K562 (cell line): ENCODE measurements at regions not wholly inside any gene's neighbourhood (a gene's known extent, or its start where the extent isn't known, plus 50 kb on each side); places are given as distances from the start of the nearest gene placed in this dataset.

Experiments used
- ATAC-seq: fragments of 200-7000 bp; cut with Tn5 transposase; 3 replicates; pipeline ENCODE4 v1.9.1; 2020; ENCODE audit warnings: moderate library complexity
- BruUV-seq: library from RNA; stranded (reverse); fragments of 400-500 nt; replicated peaks from 2 replicates; lab custom pipeline; 2021; lab: Mats Ljungman, UMichigan
- CTCF ChIA-PET: fragments of 300-600 bp; formaldehyde crosslinking; extraction: SDS; loops from one replicate; lab custom pipeline; 2021; ENCODE audit warnings: low intra/inter-chr PET ratio; lab: Yijun Ruan, JAX
- POLR2A ChIA-PET: fragments of 300-600, 350-650 bp; sonication (Branson Sonifier 250); formaldehyde crosslinking; extraction: SDS; loops from one replicate; lab custom pipeline; 2021; ENCODE audit warnings: antibody characterized with exemption, inconsistent platforms; lab: Yijun Ruan, JAX
- DNase-seq, 4 experiments: peaks; one replicate each; pipeline versions ENCODE4 v3.0.0 to v3.0.0-alpha.2; 2011 to 2018; ENCODE audit warnings: low spot score in 3 of 4, mixed read lengths in 3 of 4; ENCODE audit errors: extremely low read depth in 1 of 4
- FAIRE-seq: peaks from 2 replicates; lab custom pipeline; 2011; peaks lifted over from hg19 to GRCh38; lab: Jason Lieb, UNC
- H2AFZ ChIP-seq: 2 replicates; pipeline ENCODE4 v1.6.0; 2011; ENCODE audit warnings: low read depth, low read length, control low read depth, inconsistent platforms
- H3K27ac ChIP-seq: fragments of 200-600 bp; 3 replicates; pipeline ENCODE4 v1.8.0; 2011; ENCODE audit warnings: low read depth, mild to moderate bottlenecking, control low read depth, inconsistent platforms, low read length, moderate library complexity, mixed read lengths; ENCODE audit errors: extremely low read depth
- H3K27me3 ChIP-seq, 2 experiments: fragments of 300-600 bp in 1 of 2; 2 replicates in 1 of 2; 3 replicates in 1 of 2; pipeline versions ENCODE4 v1.6.0 to v1.8.0; 2011; ENCODE audit warnings: inconsistent platforms in 2 of 2, low read length in 2 of 2, mild to moderate bottlenecking in 1 of 2, mixed read lengths in 1 of 2, moderate library complexity in 1 of 2; ENCODE audit not compliant: control insufficient read depth in 2 of 2, insufficient read depth in 2 of 2
- H3K36me3 ChIP-seq: fragments of 300-600 bp; 3 replicates; pipeline ENCODE4 v1.8.0; 2011; ENCODE audit warnings: mild to moderate bottlenecking, low read length, inconsistent platforms; ENCODE audit not compliant: control insufficient read depth, insufficient read depth
- H3K4me1 ChIP-seq, 2 experiments: fragments of 200-600 bp in 1 of 2; replicated peaks in 1 of 2; 2 replicates in 1 of 2; 3 replicates in 1 of 2; pipeline versions ENCODE4 v1.5.1 to v1.8.0; 2011; ENCODE audit warnings: inconsistent platforms in 2 of 2, low read length in 2 of 2, mild to moderate bottlenecking in 1 of 2, mixed read lengths in 1 of 2, moderate library complexity in 1 of 2; ENCODE audit not compliant: control insufficient read depth in 2 of 2, insufficient read depth in 2 of 2
- H3K4me2 ChIP-seq: 2 replicates; pipeline ENCODE4 v1.6.1; 2011; ENCODE audit warnings: low read length, control low read depth, inconsistent platforms, mixed read lengths; ENCODE audit not compliant: insufficient read depth
- H3K4me3 ChIP-seq: fragments of 200-600 bp; sonication (generic), shearing (Covaris generic); 2 replicates; pipeline ENCODE4 v1.5.1; 2016; ENCODE audit warnings: control low read depth, inconsistent platforms
- H3K79me2 ChIP-seq: fragments of 200-600 bp; 3 replicates; pipeline ENCODE4 v1.8.0; 2011; ENCODE audit warnings: low read length, inconsistent platforms; ENCODE audit not compliant: control insufficient read depth, insufficient read depth
- H3K9ac ChIP-seq, 2 experiments: 2 replicates each; pipeline versions ENCODE4 v1.6.0 to v1.6.1; 2011; ENCODE audit warnings: low read depth in 2 of 2, low read length in 2 of 2, control low read depth in 1 of 2, inconsistent platforms in 1 of 2, mild to moderate bottlenecking in 1 of 2, mixed read lengths in 1 of 2; ENCODE audit not compliant: insufficient read depth in 1 of 2
- H3K9me1 ChIP-seq: one replicate; pipeline ENCODE4 v1.6.0; 2011; ENCODE audit warnings: inconsistent platforms, mild to moderate bottlenecking, low read length, moderate library complexity; ENCODE audit not compliant: control insufficient read depth, insufficient read depth
- H3K9me3 ChIP-seq: replicated peaks from 2 replicates; pipeline ENCODE4 v1.5.1; 2011; ENCODE audit warnings: low read depth, low read length, inconsistent platforms; ENCODE audit not compliant: control insufficient read depth, insufficient read depth
- H4K20me1 ChIP-seq: replicated peaks from 2 replicates; pipeline ENCODE4 v1.6.1; 2011; ENCODE audit warnings: low read length, inconsistent platforms, mixed read lengths; ENCODE audit not compliant: control insufficient read depth, insufficient read depth
- CEBPB ChIP-seq: fragments of 450-650 bp; IDR thresholded peaks from 2 replicates; pipeline ENCODE4 v1.6.1; 2016; ENCODE audit warnings: missing genetic modification characterization, missing compliant biosample characterization
- DDX20 ChIP-seq: fragments of 450-650 bp; IDR thresholded peaks from 2 replicates; pipeline ENCODE4 v1.6.1; 2016; ENCODE audit warnings: missing genetic modification characterization, low read depth, mild to moderate bottlenecking, missing compliant biosample characterization, moderate library complexity
- DPF2 ChIP-seq: fragments of 450-650 bp; IDR thresholded peaks from 2 replicates; pipeline ENCODE4 v1.6.1; 2016
- FOXJ3 ChIP-seq: sonication (generic); formaldehyde crosslinking; IDR thresholded peaks from 2 replicates; pipeline ENCODE4 v1.4.0; 2020; ENCODE audit warnings: mild to moderate bottlenecking, missing genetic modification reagents
- FOXM1 ChIP-seq, 2 experiments: fragments of 450-650 bp in 1 of 2; sonication (generic) in 1 of 2; formaldehyde crosslinking in 1 of 2; IDR thresholded peaks; 2 replicates each; pipeline versions ENCODE4 v1.6.1 to v1.9.0; 2017 to 2022; ENCODE audit warnings: low read depth in 2 of 2, mild to moderate bottlenecking in 2 of 2, missing genetic modification reagents in 1 of 2, moderate library complexity in 1 of 2
- HDAC8 ChIP-seq: fragments of 450-650 bp; IDR thresholded peaks from 2 replicates; pipeline ENCODE4 v1.6.1; 2016; ENCODE audit warnings: mild to moderate bottlenecking, missing genetic modification characterization, moderate library complexity, missing compliant biosample characterization
- MBD2 ChIP-seq: sonication (generic); IDR thresholded peaks from 2 replicates; pipeline ENCODE4 v1.6.1; 2016; ENCODE audit warnings: low read depth, borderline replicate concordance
- PCBP1 ChIP-seq: fragments of 200-400 bp; formaldehyde crosslinking; IDR thresholded peaks from 2 replicates; pipeline ENCODE4 v1.6.1; 2018; ENCODE audit warnings: mild to moderate bottlenecking, low read depth, low read length; ENCODE audit not compliant: poor library complexity, severe bottlenecking
- SMAD2 ChIP-seq: fragments of 150-350 bp; IDR thresholded peaks from 2 replicates; pipeline ENCODE4 v1.6.1; 2014; ENCODE audit warnings: low read depth, mild to moderate bottlenecking, low read length
- YBX1 ChIP-seq: fragments of 450-650 bp; IDR thresholded peaks from 2 replicates; pipeline ENCODE4 v1.7.1; 2016; ENCODE audit warnings: mild to moderate bottlenecking
- ZNF318 ChIP-seq, 2 experiments: fragments of 450-650 bp; IDR thresholded peaks; 2 replicates each; pipeline ENCODE4 v1.6.1; 2016; ENCODE audit warnings: mild to moderate bottlenecking in 2 of 2, borderline replicate concordance in 1 of 2, low read depth in 1 of 2, moderate library complexity in 1 of 2
- ZNF395 ChIP-seq: fragments of 200-800 bp; sonication (Bioruptor generic); IDR thresholded peaks from 2 replicates; pipeline ENCODE4 v1.6.1; 2017; ENCODE audit warnings: missing genetic modification characterization, missing compliant biosample characterization
- ZNF449 ChIP-seq: fragments of 250-450 bp; sonication (Bioruptor Pico); IDR thresholded peaks from 2 replicates; pipeline ENCODE4 v1.8.0; 2022; ENCODE audit warnings: moderate library complexity, mild to moderate bottlenecking, inconsistent platforms
- WGBS: fragments of 100-300 bp; shearing (Covaris generic); methylation state at CpG from one replicate; pipeline ENCODE4 v1.1.6; 2016; ENCODE audit warnings: low coverage, mixed read lengths; ENCODE audit not compliant: insufficient coverage; ENCODE audit errors: missing lambda C conversion rate; 5-methylcytosine and 5-hydroxymethylcytosine counted together
- in situ Hi-C: fragments of 300-500 bp; cut with MboI; formaldehyde crosslinking; loops from 4 replicates; pipeline ENCODE4 v1.15.0; 2018; ENCODE audit warnings: inconsistent platforms, mixed read lengths
- intact Hi-C: fragments of 100-400 bp; cut with micrococcal nuclease; formaldehyde crosslinking; loops from 2 replicates; pipeline ENCODE4 v1.14.2; 2022

DNA sequence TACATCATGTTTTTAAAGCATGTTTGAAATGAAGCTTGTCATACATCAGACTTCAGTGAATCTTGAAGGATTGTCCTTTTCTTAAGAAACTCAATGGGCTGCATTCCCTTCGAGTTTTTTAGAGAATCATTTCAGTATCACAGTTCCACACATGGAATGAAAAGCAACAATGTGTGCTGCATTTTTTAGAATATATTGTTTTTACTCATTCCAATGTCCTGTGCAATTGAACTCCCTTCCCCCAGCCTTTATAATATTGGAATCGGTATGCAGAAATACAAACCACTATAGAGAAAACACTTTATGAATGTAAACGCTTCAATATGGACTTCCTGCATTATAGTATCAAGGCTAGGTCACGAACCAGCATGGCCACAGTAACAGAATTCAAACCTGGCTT lies 634.4 kb downstream of the GATA3 start:
- ChIA-PET CTCF (no interaction called here), POLR2A (no interaction called here)
- 0% methylated on average over 4 of the region's 4 CpGs for WGBS
- Histone ChIP-seq H3K4me3 (no peak overlapping the region), H3K4me2 (no peak overlapping the region), H2AFZ (no peak overlapping the region), H3K4me1 (no peaks in the 10 kb centered on the region), H3K36me3 (no peaks in the 10 kb centered on the region), H3K9ac (no peak overlapping the region), H3K9me1 (no peaks in the 10 kb centered on the region), H3K27ac (no peak overlapping the region), H4K20me1 (no peaks in the 10 kb centered on the region), H3K27me3 (no peaks in the 10 kb centered on the region), H3K9me3 (no peaks in the 10 kb centered on the region), H3K79me2 (no peaks in the 10 kb centered on the region)
- intact Hi-C loops (no loop called here), in situ Hi-C loops (no loop called here)
- no peak for DNase-seq
- BruUV-seq: no TSS peak
- no peak for ATAC-seq
- FAIRE-seq: no peak
- TF ChIP-seq ZNF449 (CRISPR knock-in tag): no peak
- TF ChIP-seq SMAD2: no peak
- TF ChIP-seq CEBPB (tag): no peak
- no peak for TF ChIP-seq YBX1
- no peak for TF ChIP-seq HDAC8 (tag)
- TF ChIP-seq DPF2: no peak
- no peak for TF ChIP-seq FOXJ3 (CRISPR knock-in tag)
- TF ChIP-seq ZNF318 (IDR thresholded peaks at IDR 0.05; ENCODE audit: borderline replicate concordance in 1 of 2, low read depth in 1 of 2): no peak
- TF ChIP-seq PCBP1: no peak
- TF ChIP-seq ZNF395: no peak
- no peak for TF ChIP-seq FOXM1 (IDR thresholded peaks at IDR 0.05; ENCODE audit: low read depth)
- no peak for TF ChIP-seq FOXM1 (CRISPR knock-in tag; IDR thresholded peaks at IDR 0.05; ENCODE audit: low read depth)
- no peak for TF ChIP-seq MBD2
- TF ChIP-seq DDX20 (tag): no peak
